ENCODE measurements at regions not wholly inside any gene's neighbourhood (a gene's known extent, or its start where the extent isn't known, plus 50 kb on each side); places are given as distances from the start of the nearest gene placed in this dataset.

- no peak for DNase-seq
- H3K4me1 ChIP-seq, result no peaks in the 10 kb centered on the region
- no peaks in the 10 kb centered on the region for H3K9me3 ChIP-seq
- no peaks in the 10 kb centered on the region for H3K36me3 ChIP-seq
- no peak overlapping the region for H3K27ac ChIP-seq
- intact Hi-C loops (cut with DNase I), result no loop called here
- H3K27me3 ChIP-seq, result no peaks in the 10 kb centered on the region
- H3K4me3 ChIP-seq (replicated peaks in 1 of 3), result no peak overlapping the region
- TF ChIP-seq CTCF (IDR thresholded peaks at IDR 0.05), result no peak
- TF ChIP-seq POLR2A (IDR thresholded peaks at IDR 0.05), result no peak
- 75 to 78% methylated on average over 7 of the region's 7 CpGs for WGBS, 2 donors
Measured at GRCh38 chr4:184558996-184559395, 84.6 kb upstream of the IRF2 start.

DNA sequence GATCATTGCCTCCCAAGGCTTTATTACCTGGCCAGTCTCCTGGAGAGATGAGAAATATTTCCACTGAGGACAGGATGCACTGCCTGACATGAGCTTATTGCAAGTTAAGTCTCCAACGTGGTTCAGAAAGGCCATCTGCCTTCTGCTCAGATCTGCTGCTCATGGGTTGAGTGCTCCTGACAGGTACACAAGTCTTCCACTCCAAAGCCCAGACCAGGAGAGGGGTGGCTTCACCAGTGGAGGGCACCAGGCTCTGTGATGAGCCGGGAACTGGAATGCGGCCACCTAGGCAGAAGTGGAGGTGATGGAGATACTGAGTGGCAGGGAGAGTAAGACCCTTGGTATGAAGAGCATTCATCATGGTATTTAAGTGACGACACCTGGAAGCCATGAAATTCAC lies 79.5 kb upstream of the IRF2 start:
- 64 to 76% methylated on average over 4 of the region's 4 CpGs for WGBS, 2 donors
- Histone ChIP-seq H3K36me3 (no peaks in the 10 kb centered on the region), H3K27ac (no peak overlapping the region), H3K9me3 (no peaks in the 10 kb centered on the region), H3K4me1 (no peaks in the 10 kb centered on the region), H3K27me3 (no peaks in the 10 kb centered on the region), H3K4me3 (replicated peaks in 1 of 3) (no peak overlapping the region)
- TF ChIP-seq POLR2A (IDR thresholded peaks at IDR 0.05), result no peak
- no peak for TF ChIP-seq CTCF (IDR thresholded peaks at IDR 0.05)
- DNase-seq, result no peak
- intact Hi-C loops (cut with DNase I), result no loop called here

GRCh38 chr4:184550476-184550875 lies 76.1 kb upstream of the IRF2 start:
- intact Hi-C loops (cut with DNase I), result no loop called here
- Histone ChIP-seq H3K4me1 (no peaks in the 10 kb centered on the region), H3K4me3 (replicated peaks in 1 of 3) (no peak overlapping the region), H3K9me3 (no peaks in the 10 kb centered on the region), H3K27me3 (no peaks in the 10 kb centered on the region), H3K36me3 (no peaks in the 10 kb centered on the region), H3K27ac (no peak overlapping the region)
- no peak for TF ChIP-seq CTCF (IDR thresholded peaks at IDR 0.05)
- no peak for TF ChIP-seq POLR2A (IDR thresholded peaks at IDR 0.05)
- 51 to 66% methylated on average over 3 of the region's 3 CpGs for WGBS, 2 donors
- no peak for DNase-seq

DNA sequence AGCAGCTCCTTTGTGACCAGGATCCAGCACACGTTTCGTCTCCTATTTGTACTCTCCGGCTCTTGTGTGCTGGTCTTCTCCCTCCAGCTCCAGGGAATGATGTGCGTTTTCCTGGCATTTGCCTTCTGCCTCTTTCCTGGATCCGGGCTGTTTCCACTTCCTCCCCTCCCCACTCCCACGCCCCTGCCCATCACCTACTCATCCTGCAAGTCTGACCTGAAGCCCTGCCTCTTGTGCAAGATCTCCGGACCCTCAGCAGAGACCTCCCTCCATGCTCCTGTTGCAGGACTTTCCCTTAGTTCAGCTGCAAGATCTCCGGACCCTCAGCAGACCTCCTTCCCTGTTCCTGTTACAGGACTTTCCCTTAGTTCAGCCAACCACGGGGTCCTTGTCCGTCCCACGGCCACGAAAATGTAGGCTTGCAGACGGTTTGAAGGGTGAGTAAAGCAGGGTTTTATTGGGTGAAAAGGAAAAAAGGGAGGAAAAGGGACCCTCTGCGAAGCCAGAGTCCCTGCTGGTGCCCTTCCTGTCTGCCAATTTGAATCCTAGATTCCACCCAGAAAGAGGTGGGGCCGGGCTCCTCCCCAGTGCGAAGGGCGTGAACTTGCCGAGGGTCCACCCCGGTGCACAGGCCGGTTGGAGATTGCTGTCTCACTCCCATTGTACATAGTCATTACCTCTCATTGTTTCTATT lies 74.4 kb upstream of the IRF2 start:
- Histone ChIP-seq H3K4me1 (no peaks in the 10 kb centered on the region), H3K27me3 (no peaks in the 10 kb centered on the region), H3K36me3 (no peaks in the 10 kb centered on the region), H3K9me3 (no peaks in the 10 kb centered on the region), H3K27ac (no peak overlapping the region), H3K4me3 (replicated peaks in 1 of 3) (no peak overlapping the region)
- no peak for TF ChIP-seq POLR2A (IDR thresholded peaks at IDR 0.05)
- no peak for TF ChIP-seq CTCF (IDR thresholded peaks at IDR 0.05)
- 75 to 81% methylated on average over 20 of the region's 20 CpGs for WGBS, 2 donors
- no peak for DNase-seq
- intact Hi-C loops (cut with DNase I), result loop anchor here (5.0 kb wide), 1 partner anchor 271 kb away; no protein-coding TSS in a partner anchor

DNA sequence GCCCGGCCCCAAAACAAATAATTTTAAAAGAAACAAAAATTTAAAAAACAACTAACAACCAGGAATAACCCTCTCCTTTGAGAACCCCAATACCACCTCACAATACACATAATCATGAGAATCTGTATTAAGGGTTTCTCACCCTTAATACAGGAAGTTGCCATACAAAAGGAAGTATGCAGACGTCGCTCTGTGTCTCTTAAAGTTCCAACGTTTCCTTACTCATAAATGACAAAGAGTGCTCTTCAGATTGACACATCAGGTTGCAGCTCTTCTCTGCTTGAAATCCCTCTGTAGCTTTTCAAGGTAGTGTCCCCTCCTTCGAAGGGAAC lies 73.9 kb upstream of the IRF2 start:
- no peak overlapping the region for H3K4me3 ChIP-seq (replicated peaks in 1 of 3)
- no peak for DNase-seq
- H3K27me3 ChIP-seq, result no peaks in the 10 kb centered on the region
- 62 to 72% methylated on average over 5 of the region's 5 CpGs for WGBS, 2 donors
- H3K36me3 ChIP-seq, result no peaks in the 10 kb centered on the region
- H3K27ac ChIP-seq, result no peak overlapping the region
- no peaks in the 10 kb centered on the region for H3K4me1 ChIP-seq
- intact Hi-C loops (cut with DNase I), result loop anchor here (5.0 kb wide), 1 partner anchor 271 kb away; no protein-coding TSS in a partner anchor
- no peaks in the 10 kb centered on the region for H3K9me3 ChIP-seq
- TF ChIP-seq CTCF (IDR thresholded peaks at IDR 0.05) (no peak), POLR2A (IDR thresholded peaks at IDR 0.05) (no peak)

Measured in thyroid gland (tissue), 4 donors.